Neural progenitor cell (in vitro differentiated cells): ENCODE measurements at regions not wholly inside any gene's neighbourhood (a gene's known extent, or its start where the extent isn't known, plus 50 kb on each side); places are given as distances from the start of the nearest gene placed in this dataset.

ENCODE experiments used
- EZH2phosphoT487 ChIP-seq: fragments of 200-600 bp; sonication (generic); IDR thresholded peaks from 2 replicates; pipeline ENCODE4 v1.6.1; 2017; ENCODE audit warnings: antibody characterized with exemption
- TF ChIP-seq, protein P1 (sequence below): fragments of 200-600 bp; sonication (generic); IDR thresholded peaks from 2 replicates; pipeline ENCODE4 v1.5.1; 2017; ENCODE audit warnings: antibody characterized with exemption, mild to moderate bottlenecking

DNA sequence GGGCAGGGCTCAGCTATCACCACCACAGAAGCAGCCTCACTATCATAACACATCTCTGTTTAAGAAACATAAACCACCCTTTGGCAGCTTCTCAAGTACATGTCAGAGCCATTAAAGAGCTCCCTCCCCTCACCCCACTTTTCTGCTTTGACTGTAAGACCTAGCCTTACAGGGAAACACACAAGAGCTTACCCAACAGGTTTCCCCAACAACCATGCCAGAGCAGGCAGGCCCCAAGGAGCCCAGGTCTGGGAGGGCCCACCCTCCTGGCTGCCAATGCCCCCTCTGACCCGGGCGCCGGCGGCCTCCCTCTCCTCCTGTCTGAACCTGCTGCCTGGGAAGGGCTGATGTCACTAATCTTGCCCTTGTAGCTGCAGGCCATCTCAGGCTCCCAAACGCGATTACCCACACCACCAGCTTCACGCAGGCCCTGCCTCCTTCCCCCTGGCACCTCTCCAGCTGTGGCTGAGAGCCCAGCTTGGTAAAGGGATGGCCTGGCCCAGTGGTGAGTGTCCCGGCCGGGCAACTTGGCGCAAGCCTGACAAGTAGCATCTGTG is 402.0 kb downstream of the MAFB start:
- TF ChIP-seq, protein P1, sequence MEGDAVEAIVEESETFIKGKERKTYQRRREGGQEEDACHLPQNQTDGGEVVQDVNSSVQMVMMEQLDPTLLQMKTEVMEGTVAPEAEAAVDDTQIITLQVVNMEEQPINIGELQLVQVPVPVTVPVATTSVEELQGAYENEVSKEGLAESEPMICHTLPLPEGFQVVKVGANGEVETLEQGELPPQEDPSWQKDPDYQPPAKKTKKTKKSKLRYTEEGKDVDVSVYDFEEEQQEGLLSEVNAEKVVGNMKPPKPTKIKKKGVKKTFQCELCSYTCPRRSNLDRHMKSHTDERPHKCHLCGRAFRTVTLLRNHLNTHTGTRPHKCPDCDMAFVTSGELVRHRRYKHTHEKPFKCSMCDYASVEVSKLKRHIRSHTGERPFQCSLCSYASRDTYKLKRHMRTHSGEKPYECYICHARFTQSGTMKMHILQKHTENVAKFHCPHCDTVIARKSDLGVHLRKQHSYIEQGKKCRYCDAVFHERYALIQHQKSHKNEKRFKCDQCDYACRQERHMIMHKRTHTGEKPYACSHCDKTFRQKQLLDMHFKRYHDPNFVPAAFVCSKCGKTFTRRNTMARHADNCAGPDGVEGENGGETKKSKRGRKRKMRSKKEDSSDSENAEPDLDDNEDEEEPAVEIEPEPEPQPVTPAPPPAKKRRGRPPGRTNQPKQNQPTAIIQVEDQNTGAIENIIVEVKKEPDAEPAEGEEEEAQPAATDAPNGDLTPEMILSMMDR, result no peak
- no peak for TF ChIP-seq EZH2phosphoT487
